ENCODE measurements at regions not wholly inside any gene's neighbourhood (a gene's known extent, or its start where the extent isn't known, plus 50 kb on each side); places are given as distances from the start of the nearest gene placed in this dataset.

- H3K4me3 ChIP-seq (ENCODE audit: low read depth in 1 of 2, low read length in 2 of 2): no peak overlapping the region
- H3K9me3 ChIP-seq (ENCODE audit: control insufficient read depth in 1 of 2, low read length in 2 of 2): no peaks in the 10 kb centered on the region
- no peaks in the 10 kb centered on the region for H3K36me3 ChIP-seq (ENCODE audit: control insufficient read depth in 1 of 2, insufficient read depth in 2 of 2, low read length in 2 of 2)
- no peaks in the 10 kb centered on the region for H3K27me3 ChIP-seq (ENCODE audit: low read depth, low read length)
- no peak overlapping the region for H3K27ac ChIP-seq (ENCODE audit: low read length)
- no peaks in the 10 kb centered on the region for H3K4me1 ChIP-seq (ENCODE audit: control insufficient read depth in 1 of 2, insufficient read depth in 2 of 2, low read length in 2 of 2)
Measured at GRCh38 chr18:73843455-73843854, 304.2 kb downstream of the FBXO15 start.

DNA sequence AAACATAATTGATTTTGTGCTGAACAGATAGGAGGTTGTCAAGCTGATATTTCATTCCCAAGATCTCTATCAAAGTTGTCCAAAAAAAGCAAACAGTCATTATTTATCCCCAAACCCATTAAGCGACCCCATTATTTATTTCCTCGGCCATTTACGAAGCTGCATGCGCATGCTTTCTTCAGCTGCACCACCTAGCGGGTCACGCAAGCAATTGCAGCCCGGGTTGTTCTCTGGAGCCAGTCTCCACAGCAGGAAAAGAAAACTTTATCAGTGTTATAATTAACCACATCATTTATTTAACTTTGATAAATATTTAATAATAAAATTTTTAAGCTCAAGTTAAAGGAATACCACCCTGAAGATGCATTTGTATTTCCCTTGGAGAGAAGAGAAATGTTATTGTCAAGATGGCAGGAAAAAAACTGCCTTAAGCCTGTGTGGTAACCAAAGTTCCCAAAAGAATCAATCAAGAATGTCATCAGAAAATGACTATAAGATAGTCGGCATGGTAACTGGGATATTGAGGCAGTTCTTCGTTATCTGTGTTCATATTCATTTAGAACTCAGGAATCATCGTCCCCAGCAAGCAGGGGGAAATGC, 304.7 kb downstream of the FBXO15 start:
- Histone ChIP-seq H3K4me3 (ENCODE audit: low read depth in 1 of 2, low read length in 2 of 2) (peak overlapping the region in 1 of 2 donors; percentile 11), H3K9me3 (ENCODE audit: control insufficient read depth in 1 of 2, low read length in 2 of 2) (no peaks in the 10 kb centered on the region), H3K4me1 (ENCODE audit: control insufficient read depth in 1 of 2, insufficient read depth in 2 of 2, low read length in 2 of 2) (no peaks in the 10 kb centered on the region), H3K27me3 (ENCODE audit: low read depth, low read length) (no peaks in the 10 kb centered on the region), H3K27ac (ENCODE audit: low read length) (no peak overlapping the region), H3K36me3 (ENCODE audit: control insufficient read depth in 1 of 2, insufficient read depth in 2 of 2, low read length in 2 of 2) (no peaks in the 10 kb centered on the region)

DNA sequence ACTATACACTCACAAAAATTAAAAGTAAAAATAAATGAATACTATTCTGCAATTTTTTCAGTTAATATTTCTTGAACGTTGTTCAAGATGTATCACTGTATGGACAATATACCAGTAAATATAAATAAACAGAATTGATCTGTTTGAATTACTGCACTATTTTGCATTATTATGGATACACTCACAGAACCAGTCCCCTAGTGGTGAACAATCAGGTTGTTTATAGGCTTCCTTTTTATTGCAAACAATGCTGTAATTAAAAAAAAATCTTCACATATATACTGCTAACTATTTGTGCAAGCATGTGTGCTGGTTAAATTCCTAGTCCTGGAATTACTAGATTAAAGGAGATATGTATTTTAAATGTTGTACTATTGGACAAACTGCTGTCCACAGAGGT, 306.0 kb downstream of the FBXO15 start:
- no peak overlapping the region for H3K27ac ChIP-seq (ENCODE audit: low read length)
- no peak overlapping the region for H3K4me3 ChIP-seq (ENCODE audit: low read depth in 1 of 2, low read length in 2 of 2)
- H3K27me3 ChIP-seq (ENCODE audit: low read depth, low read length): no peaks in the 10 kb centered on the region
- H3K9me3 ChIP-seq (ENCODE audit: control insufficient read depth in 1 of 2, low read length in 2 of 2): no peaks in the 10 kb centered on the region
- H3K36me3 ChIP-seq (ENCODE audit: control insufficient read depth in 1 of 2, insufficient read depth in 2 of 2, low read length in 2 of 2): no peaks in the 10 kb centered on the region
- no peaks in the 10 kb centered on the region for H3K4me1 ChIP-seq (ENCODE audit: control insufficient read depth in 1 of 2, insufficient read depth in 2 of 2, low read length in 2 of 2)

- Histone ChIP-seq H3K27me3 (ENCODE audit: low read depth, low read length) (no peaks in the 10 kb centered on the region), H3K4me1 (ENCODE audit: control insufficient read depth in 1 of 2, insufficient read depth in 2 of 2, low read length in 2 of 2) (no peaks in the 10 kb centered on the region), H3K9me3 (ENCODE audit: control insufficient read depth in 1 of 2, low read length in 2 of 2) (no peaks in the 10 kb centered on the region), H3K36me3 (ENCODE audit: control insufficient read depth in 1 of 2, insufficient read depth in 2 of 2, low read length in 2 of 2) (no peaks in the 10 kb centered on the region), H3K27ac (ENCODE audit: low read length) (no peak overlapping the region), H3K4me3 (ENCODE audit: low read depth in 1 of 2, low read length in 2 of 2) (no peak overlapping the region)
Measured at GRCh38 chr18:73840319-73840945, 307.2 kb downstream of the FBXO15 start.

DNA sequence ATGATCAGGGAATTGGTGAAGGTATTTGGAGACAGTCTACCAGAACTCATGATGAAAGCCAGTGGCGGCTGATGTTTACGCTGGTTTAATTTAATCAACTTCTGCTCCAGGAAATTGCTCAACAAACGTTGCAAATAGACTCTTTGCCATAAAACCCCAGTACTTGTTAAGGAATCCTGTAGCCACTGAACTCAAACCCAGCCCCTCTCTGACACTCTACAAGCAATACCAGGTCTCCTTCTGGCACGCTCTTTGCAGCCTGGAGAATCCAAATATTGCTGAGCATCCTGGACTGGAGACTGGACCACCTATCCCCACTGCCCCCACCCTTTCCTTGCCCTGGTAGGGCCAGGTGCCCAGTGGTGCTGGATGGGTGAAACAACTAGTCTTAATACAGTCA, 308.2 kb downstream of the FBXO15 start:
- Histone ChIP-seq H3K27ac (ENCODE audit: low read length) (no peak overlapping the region), H3K36me3 (ENCODE audit: control insufficient read depth in 1 of 2, insufficient read depth in 2 of 2, low read length in 2 of 2) (no peaks in the 10 kb centered on the region), H3K4me3 (ENCODE audit: low read depth in 1 of 2, low read length in 2 of 2) (no peak overlapping the region), H3K4me1 (ENCODE audit: control insufficient read depth in 1 of 2, insufficient read depth in 2 of 2, low read length in 2 of 2) (no peaks in the 10 kb centered on the region), H3K27me3 (ENCODE audit: low read depth, low read length) (no peaks in the 10 kb centered on the region), H3K9me3 (ENCODE audit: control insufficient read depth in 1 of 2, low read length in 2 of 2) (no peaks in the 10 kb centered on the region)

DNA sequence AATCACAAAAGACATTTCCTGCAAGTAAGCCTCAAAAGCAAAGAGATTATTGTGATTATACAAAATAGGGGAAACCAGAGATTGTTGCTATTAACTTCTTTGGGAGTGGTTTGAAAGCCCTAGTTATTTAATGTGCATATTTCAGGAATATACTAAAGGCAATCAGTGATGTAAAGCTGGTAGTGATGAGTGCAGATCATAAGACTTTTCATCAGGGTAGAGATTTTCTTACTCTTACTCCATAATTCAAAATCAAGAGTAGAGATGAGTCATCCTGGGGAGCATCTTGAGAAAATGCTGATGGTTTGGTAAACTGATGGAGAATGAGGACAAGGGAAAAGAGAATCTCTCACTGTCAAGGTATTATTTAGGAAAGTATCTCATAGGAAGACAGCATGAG, 309.5 kb downstream of the FBXO15 start:
- Histone ChIP-seq H3K4me1 (ENCODE audit: control insufficient read depth in 1 of 2, insufficient read depth in 2 of 2, low read length in 2 of 2) (no peaks in the 10 kb centered on the region), H3K9me3 (ENCODE audit: control insufficient read depth in 1 of 2, low read length in 2 of 2) (no peaks in the 10 kb centered on the region), H3K27me3 (ENCODE audit: low read depth, low read length) (no peaks in the 10 kb centered on the region), H3K4me3 (ENCODE audit: low read depth in 1 of 2, low read length in 2 of 2) (no peak overlapping the region), H3K36me3 (ENCODE audit: control insufficient read depth in 1 of 2, insufficient read depth in 2 of 2, low read length in 2 of 2) (no peaks in the 10 kb centered on the region), H3K27ac (ENCODE audit: low read length) (no peak overlapping the region)

DNA sequence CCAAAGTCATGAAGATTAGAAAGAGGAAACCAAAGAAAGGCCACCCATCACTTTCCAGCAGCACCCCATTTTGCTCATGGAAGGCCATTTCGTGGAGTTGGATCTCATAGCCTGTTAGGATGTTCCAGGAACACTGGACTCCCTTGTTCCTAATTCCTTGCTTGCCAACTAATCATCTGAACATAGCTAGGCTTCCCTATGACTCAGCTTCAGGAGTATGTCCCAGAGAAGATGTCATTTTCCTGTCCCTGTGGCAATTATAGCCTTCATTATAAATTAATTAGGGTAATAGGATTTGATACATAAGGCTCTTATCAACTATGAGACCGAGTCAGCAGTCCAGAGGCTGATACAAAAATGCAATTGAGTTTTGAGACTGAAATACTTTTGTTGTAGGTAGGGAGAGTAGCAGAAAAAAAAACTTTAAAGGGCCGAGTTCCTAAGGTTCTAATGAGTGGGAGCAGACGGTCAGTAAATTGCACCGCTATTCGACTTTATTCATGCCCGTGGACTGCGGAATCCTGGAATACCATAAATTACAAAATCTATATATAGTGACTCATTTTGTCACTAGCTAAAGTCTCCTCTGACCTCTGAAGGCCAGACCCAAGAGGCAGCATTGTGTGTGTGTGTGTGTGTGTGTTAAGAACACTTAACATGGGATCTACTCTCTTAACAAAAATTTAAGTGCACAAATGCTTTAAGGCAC, 311.8 kb downstream of the FBXO15 start:
- H3K27me3 ChIP-seq (ENCODE audit: low read depth, low read length): no peaks in the 10 kb centered on the region
- no peaks in the 10 kb centered on the region for H3K36me3 ChIP-seq (ENCODE audit: control insufficient read depth in 1 of 2, insufficient read depth in 2 of 2, low read length in 2 of 2)
- no peaks in the 10 kb centered on the region for H3K4me1 ChIP-seq (ENCODE audit: control insufficient read depth in 1 of 2, insufficient read depth in 2 of 2, low read length in 2 of 2)
- no peaks in the 10 kb centered on the region for H3K9me3 ChIP-seq (ENCODE audit: control insufficient read depth in 1 of 2, low read length in 2 of 2)
- no peak overlapping the region for H3K4me3 ChIP-seq (ENCODE audit: low read depth in 1 of 2, low read length in 2 of 2)
- no peak overlapping the region for H3K27ac ChIP-seq (ENCODE audit: low read length)

DNA sequence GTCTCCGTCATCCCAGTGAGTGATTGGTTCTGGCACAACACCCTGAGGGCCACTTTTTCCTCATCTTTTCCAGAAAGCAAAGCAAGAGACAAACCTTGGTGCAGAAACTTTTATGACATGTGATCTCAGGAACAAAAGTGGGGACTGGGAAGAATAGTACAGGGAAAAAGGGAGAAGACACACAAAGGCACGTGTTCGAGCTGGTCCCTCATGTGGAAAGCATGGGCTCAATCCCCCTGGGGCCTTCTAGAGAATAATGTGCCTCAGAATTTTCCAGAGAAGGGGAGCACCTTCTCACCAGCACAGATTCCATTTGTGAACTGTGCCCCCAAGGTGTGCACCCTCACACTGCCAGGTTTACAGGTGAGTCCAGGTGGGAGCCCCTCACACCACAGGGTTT, 312.6 kb downstream of the FBXO15 start:
- Histone ChIP-seq H3K4me3 (ENCODE audit: low read depth in 1 of 2, low read length in 2 of 2) (no peak overlapping the region), H3K27ac (ENCODE audit: low read length) (no peak overlapping the region), H3K4me1 (ENCODE audit: control insufficient read depth in 1 of 2, insufficient read depth in 2 of 2, low read length in 2 of 2) (no peaks in the 10 kb centered on the region), H3K27me3 (ENCODE audit: low read depth, low read length) (no peaks in the 10 kb centered on the region), H3K36me3 (ENCODE audit: control insufficient read depth in 1 of 2, insufficient read depth in 2 of 2, low read length in 2 of 2) (no peaks in the 10 kb centered on the region), H3K9me3 (ENCODE audit: control insufficient read depth in 1 of 2, low read length in 2 of 2) (no peaks in the 10 kb centered on the region)

GRCh38 chr18:73831688-73832087, 315.9 kb downstream of the FBXO15 start:
- no peaks in the 10 kb centered on the region for H3K27me3 ChIP-seq (ENCODE audit: low read depth, low read length)
- no peaks in the 10 kb centered on the region for H3K4me1 ChIP-seq (ENCODE audit: control insufficient read depth in 1 of 2, insufficient read depth in 2 of 2, low read length in 2 of 2)

GRCh38 chr18:73829146-73829545, 318.5 kb downstream of the FBXO15 start:
- H3K27ac ChIP-seq (ENCODE audit: low read length): no peak overlapping the region
- no peak overlapping the region for H3K4me3 ChIP-seq (ENCODE audit: low read depth in 1 of 2, low read length in 2 of 2)
- H3K9me3 ChIP-seq (ENCODE audit: control insufficient read depth in 1 of 2, low read length in 2 of 2): no peaks in the 10 kb centered on the region
- no peaks in the 10 kb centered on the region for H3K4me1 ChIP-seq (ENCODE audit: control insufficient read depth in 1 of 2, insufficient read depth in 2 of 2, low read length in 2 of 2)
- no peaks in the 10 kb centered on the region for H3K27me3 ChIP-seq (ENCODE audit: low read depth, low read length)
- no peaks in the 10 kb centered on the region for H3K36me3 ChIP-seq (ENCODE audit: control insufficient read depth in 1 of 2, insufficient read depth in 2 of 2, low read length in 2 of 2)

More at GRCh38 chr18:73831688-73832087, 315.9 kb downstream of the FBXO15 start:
- Histone ChIP-seq H3K9me3 (ENCODE audit: control insufficient read depth in 1 of 2, low read length in 2 of 2) (no peaks in the 10 kb centered on the region), H3K36me3 (ENCODE audit: control insufficient read depth in 1 of 2, insufficient read depth in 2 of 2, low read length in 2 of 2) (no peaks in the 10 kb centered on the region), H3K27ac (ENCODE audit: low read length) (no peak overlapping the region), H3K4me3 (ENCODE audit: low read depth in 1 of 2, low read length in 2 of 2) (no peak overlapping the region)

- Histone ChIP-seq H3K4me1 (ENCODE audit: control insufficient read depth in 1 of 2, insufficient read depth in 2 of 2, low read length in 2 of 2) (no peaks in the 10 kb centered on the region), H3K4me3 (ENCODE audit: low read depth in 1 of 2, low read length in 2 of 2) (no peak overlapping the region), H3K36me3 (ENCODE audit: control insufficient read depth in 1 of 2, insufficient read depth in 2 of 2, low read length in 2 of 2) (no peaks in the 10 kb centered on the region), H3K27ac (ENCODE audit: low read length) (no peak overlapping the region), H3K27me3 (ENCODE audit: low read depth, low read length) (no peaks in the 10 kb centered on the region), H3K9me3 (ENCODE audit: control insufficient read depth in 1 of 2, low read length in 2 of 2) (no peaks in the 10 kb centered on the region)
Measured at GRCh38 chr18:73827801-73828200, 319.8 kb downstream of the FBXO15 start.
